OCI-LY7 (cell line): ENCODE measurements at regions not wholly inside any gene's neighbourhood (a gene's known extent, or its start where the extent isn't known, plus 50 kb on each side); places are given as distances from the start of the nearest gene placed in this dataset.

Source experiments
- BruUV-seq: library from RNA; stranded (reverse); fragments of 400-500 nt; replicated peaks from 2 replicates; lab custom pipeline; 2021; lab: Mats Ljungman, UMichigan
- CTCF ChIA-PET: fragments of 300-600 bp; sonication (Branson Sonifier 250); formaldehyde crosslinking; loops from one replicate; lab custom pipeline; 2022; ENCODE audit warnings: antibody characterized with exemption; ENCODE audit not compliant: unreplicated experiment; lab: Charles Lee
- POLR2A ChIA-PET: fragments of 300-600 bp; sonication (Branson Sonifier 250); formaldehyde crosslinking; loops from one replicate; lab custom pipeline; 2022; ENCODE audit warnings: antibody characterized with exemption; lab: Charles Lee
- DNase-seq: peaks from one replicate; pipeline ENCODE4 v3.0.0-alpha.2; 2015; ENCODE audit warnings: low spot score
- H2AFZ ChIP-seq: fragments of 200-600 bp; sonication (generic), shearing (Covaris generic); 2 replicates; pipeline ENCODE4 v1.6.1; 2014; ENCODE audit warnings: mild to moderate bottlenecking, antibody characterized with exemption, low read length, moderate library complexity
- H3K27ac ChIP-seq: fragments of 200-600 bp; sonication (generic); 2 replicates; pipeline ENCODE4 v1.5.1; 2014; ENCODE audit warnings: mixed run types, low read depth, mild to moderate bottlenecking, moderate library complexity, low read length, inconsistent platforms; ENCODE audit not compliant: poor library complexity, severe bottlenecking
- H3K36me3 ChIP-seq: fragments of 200-600 bp; sonication (generic); 2 replicates; pipeline ENCODE4 v1.6.1; 2014; ENCODE audit warnings: mild to moderate bottlenecking, antibody characterized with exemption, low read length, moderate library complexity, mixed read lengths; ENCODE audit not compliant: insufficient read depth
- H3K4me1 ChIP-seq: fragments of 200-600 bp; sonication (generic); 2 replicates; pipeline ENCODE4 v1.5.1; 2014; ENCODE audit warnings: mild to moderate bottlenecking, low read length; ENCODE audit not compliant: insufficient read depth, poor library complexity, severe bottlenecking
- H3K4me2 ChIP-seq: fragments of 200-600 bp; sonication (generic); 2 replicates; pipeline ENCODE4 v1.6.1; 2014; ENCODE audit warnings: mild to moderate bottlenecking, low read length
- H3K4me3 ChIP-seq: fragments of 200-600 bp; sonication (generic); 2 replicates; pipeline ENCODE4 v1.5.1; 2014; ENCODE audit warnings: mild to moderate bottlenecking, low read depth, low read length; ENCODE audit not compliant: poor library complexity, severe bottlenecking
- H3K79me2 ChIP-seq: fragments of 200-600 bp; sonication (generic); 2 replicates; pipeline ENCODE4 v1.6.1; 2016; ENCODE audit warnings: low read depth, mild to moderate bottlenecking, low read length, moderate library complexity, mixed read lengths; ENCODE audit not compliant: insufficient read depth
- H3K9me2 ChIP-seq: fragments of 200-600 bp; sonication (generic); 2 replicates; pipeline ENCODE4 v1.6.1; 2016; ENCODE audit warnings: mild to moderate bottlenecking, low read length, mixed read lengths; ENCODE audit not compliant: insufficient read depth
- H3K9me3 ChIP-seq: fragments of 200-600 bp; sonication (generic); 2 replicates; pipeline ENCODE4 v1.6.1; 2014; ENCODE audit warnings: mild to moderate bottlenecking, mixed run types, low read length, mixed read lengths
- H4K20me1 ChIP-seq: fragments of 200-600 bp; sonication (generic); 2 replicates; pipeline ENCODE4 v1.6.1; 2014; ENCODE audit warnings: mild to moderate bottlenecking, antibody characterized with exemption, low read length, moderate library complexity, mixed read lengths; ENCODE audit not compliant: insufficient read depth
- CTCF ChIP-seq: fragments of 200-600 bp; sonication (generic); conservative IDR thresholded peaks from 2 replicates; pipeline ENCODE4 v1.5.1; 2014; ENCODE audit warnings: mild to moderate bottlenecking, antibody characterized with exemption, low read length, moderate library complexity, mixed read lengths
- EZH2phosphoT487 ChIP-seq: fragments of 200-600 bp; sonication (generic); IDR thresholded peaks from 2 replicates; pipeline ENCODE4 v1.6.1; 2018; ENCODE audit warnings: low read depth, borderline replicate concordance, mild to moderate bottlenecking, mixed run types, antibody characterized with exemption, low read length, moderate library complexity, mixed read lengths
- intact Hi-C: fragments of 100-400 bp; cut with micrococcal nuclease; formaldehyde crosslinking; loops from one replicate; pipeline ENCODE4 v1.10.0; 2022; ENCODE audit not compliant: unreplicated experiment

GRCh38 chr11:70688142-70688541 lies 289.8 kb downstream of the CTTN start:
- Histone ChIP-seq H3K4me2 (no peak overlapping the region), H3K79me2 (no peaks in the 10 kb centered on the region), H3K4me3 (no peak overlapping the region), H3K36me3 (no peaks in the 10 kb centered on the region), H3K9me3 (no peaks in the 10 kb centered on the region), H3K27ac (no peak overlapping the region), H3K9me2 (no peaks in the 10 kb centered on the region), H2AFZ (no peak overlapping the region), H4K20me1 (no peaks in the 10 kb centered on the region), H3K4me1 (no peaks in the 10 kb centered on the region)
- intact Hi-C loops, result no loop called here
- TF ChIP-seq CTCF, result no peak
- no peak for TF ChIP-seq EZH2phosphoT487
- BruUV-seq, result no TSS peak
- ChIA-PET POLR2A (no interaction called here), CTCF (no interaction called here)
- DNase-seq, result no peak

DNA sequence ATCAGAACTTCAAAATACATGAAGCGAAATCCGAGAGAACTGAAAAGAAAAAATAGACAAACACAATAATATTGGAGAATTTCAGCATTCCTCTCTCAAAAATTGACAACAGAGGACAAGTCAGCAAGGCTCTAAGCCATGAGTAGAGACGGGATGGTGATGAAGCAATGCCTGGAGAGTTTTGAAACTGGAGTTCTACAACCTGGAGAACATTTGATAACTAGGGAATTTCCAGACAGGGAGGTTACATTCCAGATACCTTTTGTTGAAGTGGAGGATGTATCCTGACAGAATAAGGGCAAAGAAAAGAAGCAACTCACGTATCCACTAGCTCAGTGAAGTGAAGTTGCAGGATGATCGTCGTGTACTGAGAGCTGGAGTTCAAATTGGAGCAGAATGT lies 291.4 kb downstream of the CTTN start:
- Histone ChIP-seq H3K79me2 (no peaks in the 10 kb centered on the region), H3K4me1 (no peaks in the 10 kb centered on the region), H3K4me2 (no peak overlapping the region), H3K9me2 (no peaks in the 10 kb centered on the region), H4K20me1 (no peaks in the 10 kb centered on the region), H3K27ac (no peak overlapping the region), H3K4me3 (no peak overlapping the region), H3K9me3 (no peaks in the 10 kb centered on the region), H2AFZ (no peak overlapping the region), H3K36me3 (no peaks in the 10 kb centered on the region)
- TF ChIP-seq EZH2phosphoT487 (no peak), CTCF (no peak)
- no peak for DNase-seq
- ChIA-PET CTCF (no interaction called here), POLR2A (no interaction called here)
- intact Hi-C loops, result no loop called here
- BruUV-seq, result no TSS peak

- ChIA-PET POLR2A (interaction anchor here (0.5 kb wide), 1 partner anchor 852 kb away, joined by 3 read pairs; no protein-coding TSS in a partner anchor), CTCF (no interaction called here)
- no TSS peak for BruUV-seq
Measured at GRCh38 chr11:70692131-70692530, 293.8 kb downstream of the CTTN start.

More at GRCh38 chr11:70692131-70692530, 293.8 kb downstream of the CTTN start:
- no peaks in the 10 kb centered on the region for H3K4me1 ChIP-seq
- intact Hi-C loops, result no loop called here
- H3K36me3 ChIP-seq, result no peaks in the 10 kb centered on the region
- TF ChIP-seq EZH2phosphoT487 (no peak), CTCF (no peak)
- H3K4me2 ChIP-seq, result no peak overlapping the region
- no peak overlapping the region for H2AFZ ChIP-seq
- H3K27ac ChIP-seq, result no peak overlapping the region
- H3K79me2 ChIP-seq, result no peaks in the 10 kb centered on the region
- H3K9me3 ChIP-seq, result no peaks in the 10 kb centered on the region
- H3K9me2 ChIP-seq, result no peaks in the 10 kb centered on the region
- DNase-seq, result no peak
- no peaks in the 10 kb centered on the region for H4K20me1 ChIP-seq
- no peak overlapping the region for H3K4me3 ChIP-seq
